ENCODE measurements at regions not wholly inside any gene's neighbourhood (a gene's known extent, or its start where the extent isn't known, plus 50 kb on each side); places are given as distances from the start of the nearest gene placed in this dataset.

- DNase-seq (ENCODE audit: low read depth), result no peak
Observed at GRCh38 chr4:154088741-154089140, 299.9 kb upstream of the SFRP2 start.

GRCh38 chr4:154086247-154086646 lies 297.4 kb upstream of the SFRP2 start:
- peak; percentile 16 for DNase-seq (ENCODE audit: low read depth)

GRCh38 chr4:154084864-154085263 lies 296.0 kb upstream of the SFRP2 start:
- peak; percentile 36 for DNase-seq (ENCODE audit: low read depth)

GRCh38 chr4:154082760-154083535 lies 294.1 kb upstream of the SFRP2 start:
- DNase-seq (ENCODE audit: low read depth), result peak; percentile 3

GRCh38 chr4:154081391-154081790 lies 292.5 kb upstream of the SFRP2 start:
- no peak for DNase-seq (ENCODE audit: low read depth)

GRCh38 chr4:154078504-154079350 lies 289.8 kb upstream of the SFRP2 start:
- DNase-seq (ENCODE audit: low read depth), result no peak

- DNase-seq (ENCODE audit: low read depth), result peak; percentile 38
Observed at GRCh38 chr4:154076921-154077320, 288.0 kb upstream of the SFRP2 start.

- peak; percentile 87 for DNase-seq (ENCODE audit: low read depth)
Observed at GRCh38 chr4:154073107-154073822, 284.4 kb upstream of the SFRP2 start.

GRCh38 chr4:154067786-154068185 lies 278.9 kb upstream of the SFRP2 start:
- peak; percentile 22 for DNase-seq (ENCODE audit: low read depth)

- no peak for DNase-seq (ENCODE audit: low read depth)
Observed at GRCh38 chr4:154065368-154065767, 276.5 kb upstream of the SFRP2 start.

- DNase-seq (ENCODE audit: low read depth), result no peak
Observed at GRCh38 chr4:154064244-154064643, 275.4 kb upstream of the SFRP2 start.

- no peak for DNase-seq (ENCODE audit: low read depth)
Observed at GRCh38 chr4:154049457-154050181, 260.7 kb upstream of the SFRP2 start.

- no peak for DNase-seq (ENCODE audit: low read depth)
Observed at GRCh38 chr4:154047733-154048132, 258.9 kb upstream of the SFRP2 start.

- DNase-seq (ENCODE audit: low read depth), result no peak
Observed at GRCh38 chr4:154044742-154045485, 256.0 kb upstream of the SFRP2 start.

GRCh38 chr4:154044108-154044531 lies 255.2 kb upstream of the SFRP2 start:
- no peak for DNase-seq (ENCODE audit: low read depth)

- no peak for DNase-seq (ENCODE audit: low read depth)
Observed at GRCh38 chr4:154041640-154042039, 252.8 kb upstream of the SFRP2 start.

- DNase-seq (ENCODE audit: low read depth), result no peak
Observed at GRCh38 chr4:154039435-154040343, 250.8 kb upstream of the SFRP2 start.

GRCh38 chr4:154036856-154037255 lies 248.0 kb upstream of the SFRP2 start:
- no peak for DNase-seq (ENCODE audit: low read depth)

GRCh38 chr4:154035341-154035740 lies 246.5 kb upstream of the SFRP2 start:
- no peak for DNase-seq (ENCODE audit: low read depth)

GRCh38 chr4:154033921-154034320 lies 245.0 kb upstream of the SFRP2 start:
- no peak for DNase-seq (ENCODE audit: low read depth)

Measured in renal cortical epithelial cell (primary cell).